ENCODE measurements at regions not wholly inside any gene's neighbourhood (a gene's known extent, or its start where the extent isn't known, plus 50 kb on each side); places are given as distances from the start of the nearest gene placed in this dataset.

GRCh38 chr2:83674050-83674449, 785.0 kb downstream of the SUCLG1 start:
- H3K9me3 ChIP-seq = peaks cover 0 to 17% of the 10 kb centered on the region in 2 donors
- ATAC-seq (no peak), DNase-seq (no peak)
- H3K27me3 ChIP-seq = no peaks in the 10 kb centered on the region
- H3K36me3 ChIP-seq = no peaks in the 10 kb centered on the region
- intact Hi-C loops (cut with DNase I) = no loop called here
- TF ChIP-seq CTCF (IDR thresholded peaks at IDR 0.05) = no peak
- H3K4me3 ChIP-seq = no peak overlapping the region
- H3K27ac ChIP-seq = no peak overlapping the region
- no peaks in the 10 kb centered on the region for H3K4me1 ChIP-seq

- peak; percentile 22 for ATAC-seq
- Histone ChIP-seq H3K4me3 (no peak overlapping the region), H3K27me3 (no peaks in the 10 kb centered on the region), H3K36me3 (no peaks in the 10 kb centered on the region), H3K4me1 (no peaks in the 10 kb centered on the region), H3K27ac (no peak overlapping the region), H3K9me3 (no peaks in the 10 kb centered on the region)
- TF ChIP-seq CTCF (IDR thresholded peaks at IDR 0.05) = no peak
- intact Hi-C loops (cut with DNase I) = no loop called here
- DNase-seq = no peak
Measured at GRCh38 chr2:83665894-83666293, 793.2 kb downstream of the SUCLG1 start.

- no peak overlapping the region for H3K4me3 ChIP-seq
- no peaks in the 10 kb centered on the region for H3K9me3 ChIP-seq
- no peaks in the 10 kb centered on the region for H3K36me3 ChIP-seq
- TF ChIP-seq CTCF (IDR thresholded peaks at IDR 0.05) = no peak
- H3K4me1 ChIP-seq = no peaks in the 10 kb centered on the region
- H3K27me3 ChIP-seq = no peaks in the 10 kb centered on the region
- DNase-seq = no peak
- H3K27ac ChIP-seq = no peak overlapping the region
- no peak for ATAC-seq
- intact Hi-C loops (cut with DNase I) = no loop called here
Measured at GRCh38 chr2:83665154-83665553, 793.9 kb downstream of the SUCLG1 start.

GRCh38 chr2:83661711-83662110, 797.4 kb downstream of the SUCLG1 start:
- Histone ChIP-seq H3K27me3 (no peaks in the 10 kb centered on the region), H3K4me1 (no peaks in the 10 kb centered on the region), H3K9me3 (no peaks in the 10 kb centered on the region), H3K27ac (no peak overlapping the region), H3K4me3 (no peak overlapping the region), H3K36me3 (no peaks in the 10 kb centered on the region)
- no peak for TF ChIP-seq CTCF (IDR thresholded peaks at IDR 0.05)
- intact Hi-C loops (cut with DNase I) = no loop called here
- ATAC-seq = no peak
- DNase-seq = no peak

- Histone ChIP-seq H3K27ac (no peak overlapping the region), H3K4me3 (no peak overlapping the region), H3K36me3 (no peaks in the 10 kb centered on the region), H3K27me3 (no peaks in the 10 kb centered on the region), H3K9me3 (no peaks in the 10 kb centered on the region), H3K4me1 (no peaks in the 10 kb centered on the region)
- intact Hi-C loops (cut with DNase I) = no loop called here
- ATAC-seq (no peak), DNase-seq (no peak)
- TF ChIP-seq CTCF (IDR thresholded peaks at IDR 0.05) = no peak
Measured at GRCh38 chr2:83654091-83654611, 804.9 kb downstream of the SUCLG1 start.

Data from left lung (tissue), 4 donors.